IMR-90 (cell line): ENCODE measurements at regions not wholly inside any gene's neighbourhood (a gene's known extent, or its start where the extent isn't known, plus 50 kb on each side); places are given as distances from the start of the nearest gene placed in this dataset.

ENCODE experiments used
- BHLHE40 ChIP-seq: fragments of 150-350 bp; IDR thresholded peaks from 2 replicates; pipeline ENCODE4 v1.6.1; 2016; ENCODE audit warnings: mild to moderate bottlenecking, low read depth, low read length
- CEBPB ChIP-seq: IDR thresholded peaks from 2 replicates; pipeline ENCODE4 v1.6.1; 2012; ENCODE audit warnings: low read depth, low read length, improper control_type of control experiment
- CTCF ChIP-seq: conservative IDR thresholded peaks from 2 replicates; pipeline ENCODE4 v1.5.1; 2012; ENCODE audit warnings: mild to moderate bottlenecking, low read depth, low read length, improper control_type of control experiment
- FOS ChIP-seq: fragments of 150-350 bp; IDR thresholded peaks from 2 replicates; pipeline ENCODE4 v1.6.1; 2016; ENCODE audit warnings: low read depth, low read length
- MAZ ChIP-seq: IDR thresholded peaks from 2 replicates; pipeline ENCODE4 v1.6.1; 2012; ENCODE audit warnings: low read depth, mild to moderate bottlenecking, low read length, improper control_type of control experiment, moderate library complexity, borderline replicate concordance
- MXI1 ChIP-seq: IDR thresholded peaks from 2 replicates; pipeline ENCODE4 v1.6.1; 2012; ENCODE audit warnings: low read depth, mild to moderate bottlenecking, low read length, moderate library complexity, borderline replicate concordance
- NFE2L2 ChIP-seq: fragments of 150-350 bp; IDR thresholded peaks from 2 replicates; pipeline ENCODE4 v1.6.1; 2016; ENCODE audit warnings: low read depth, mild to moderate bottlenecking, low read length
- POLR2A ChIP-seq: IDR thresholded peaks from 2 replicates; pipeline ENCODE4 v1.6.1; 2012; ENCODE audit warnings: mild to moderate bottlenecking, low read depth, low read length
- RAD21 ChIP-seq: IDR thresholded peaks from 2 replicates; pipeline ENCODE4 v1.6.1; 2012; ENCODE audit warnings: low read length, improper control_type of control experiment
- RFX5 ChIP-seq: IDR thresholded peaks from 2 replicates; pipeline ENCODE4 v1.8.0; 2012; ENCODE audit warnings: low read depth, mild to moderate bottlenecking, low read length, moderate library complexity
- USF2 ChIP-seq: fragments of 150-350 bp; IDR thresholded peaks from 2 replicates; pipeline ENCODE4 v1.6.1; 2017; ENCODE audit warnings: mild to moderate bottlenecking, antibody characterized with exemption, low read length, low read depth

GRCh38 chr14:80054020-80054419 lies 157.3 kb downstream of the DIO2 start:
- TF ChIP-seq POLR2A (no peak), CTCF (no peak), CEBPB (no peak), MAZ (no peak), BHLHE40 (no peak), RAD21 (no peak), NFE2L2 (no peak), MXI1 (no peak), FOS (no peak), RFX5 (no peak), USF2 (no peak)
